ENCODE measurements at regions not wholly inside any gene's neighbourhood (a gene's known extent, or its start where the extent isn't known, plus 50 kb on each side); places are given as distances from the start of the nearest gene placed in this dataset.

- Histone ChIP-seq H3K9me3 (no peaks in the 10 kb centered on the region), H3K27ac (no peak overlapping the region), H3K27me3 (no peaks in the 10 kb centered on the region), H3K36me3 (ENCODE audit: low read depth, missing control alignments) (no peaks in the 10 kb centered on the region), H3K4me3 (no peak overlapping the region), H3K4me1 (no peaks in the 10 kb centered on the region)
- WGBS, 2 donors: 63 to 73% methylated on average over 5 of the region's 5 CpGs
- TF ChIP-seq CTCF (IDR thresholded peaks at IDR 0.05) (no peak), POLR2A (IDR thresholded peaks at IDR 0.05) (no peak)
- DNase-seq: no peak
- intact Hi-C loops (cut with DNase I; ENCODE audit: low total_unique reads): no loop called here
Measured at GRCh38 chr9:71632776-71633175, 135.5 kb downstream of the CEMIP2 start.

DNA sequence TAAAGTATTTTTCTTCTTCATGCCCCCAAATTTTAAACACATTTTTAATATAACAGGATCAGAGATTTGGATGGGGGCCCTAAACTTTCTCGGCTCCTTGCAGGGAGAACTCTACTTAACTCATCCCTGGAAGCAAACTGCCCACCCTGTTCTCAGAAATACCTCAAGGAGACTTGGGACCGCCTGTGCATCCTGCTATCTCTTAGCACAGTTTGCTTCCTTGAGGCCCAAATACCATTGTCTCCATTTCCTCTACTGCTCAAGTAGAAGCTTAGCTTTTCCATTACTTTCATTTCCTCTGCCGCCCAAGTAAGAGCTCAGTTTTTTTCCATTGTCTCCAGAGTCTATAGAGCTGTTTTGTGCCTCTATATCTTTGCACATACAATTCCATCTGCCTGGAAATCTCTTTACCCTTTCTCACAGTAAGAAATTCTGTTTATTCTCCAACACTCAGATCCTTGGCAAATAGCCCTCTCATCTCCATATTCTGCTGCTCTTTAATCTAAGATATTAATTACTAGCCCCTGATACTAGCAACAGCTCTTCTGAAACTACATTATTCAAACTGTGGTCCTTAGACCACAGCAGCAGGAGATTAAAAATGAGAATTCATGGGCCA, 137.8 kb downstream of the CEMIP2 start:
- DNase-seq: no peak
- no peak overlapping the region for H3K4me3 ChIP-seq
- no peaks in the 10 kb centered on the region for H3K9me3 ChIP-seq
- H3K27me3 ChIP-seq: no peaks in the 10 kb centered on the region
- TF ChIP-seq POLR2A (IDR thresholded peaks at IDR 0.05) (no peak), CTCF (IDR thresholded peaks at IDR 0.05) (no peak)
- H3K27ac ChIP-seq: no peak overlapping the region
- intact Hi-C loops (cut with DNase I; ENCODE audit: low total_unique reads): no loop called here
- H3K4me1 ChIP-seq: no peaks in the 10 kb centered on the region
- H3K36me3 ChIP-seq (ENCODE audit: low read depth, missing control alignments): no peaks in the 10 kb centered on the region
- WGBS, 2 donors: 74 to 76% methylated on average over 3 of the region's 3 CpGs

DNA sequence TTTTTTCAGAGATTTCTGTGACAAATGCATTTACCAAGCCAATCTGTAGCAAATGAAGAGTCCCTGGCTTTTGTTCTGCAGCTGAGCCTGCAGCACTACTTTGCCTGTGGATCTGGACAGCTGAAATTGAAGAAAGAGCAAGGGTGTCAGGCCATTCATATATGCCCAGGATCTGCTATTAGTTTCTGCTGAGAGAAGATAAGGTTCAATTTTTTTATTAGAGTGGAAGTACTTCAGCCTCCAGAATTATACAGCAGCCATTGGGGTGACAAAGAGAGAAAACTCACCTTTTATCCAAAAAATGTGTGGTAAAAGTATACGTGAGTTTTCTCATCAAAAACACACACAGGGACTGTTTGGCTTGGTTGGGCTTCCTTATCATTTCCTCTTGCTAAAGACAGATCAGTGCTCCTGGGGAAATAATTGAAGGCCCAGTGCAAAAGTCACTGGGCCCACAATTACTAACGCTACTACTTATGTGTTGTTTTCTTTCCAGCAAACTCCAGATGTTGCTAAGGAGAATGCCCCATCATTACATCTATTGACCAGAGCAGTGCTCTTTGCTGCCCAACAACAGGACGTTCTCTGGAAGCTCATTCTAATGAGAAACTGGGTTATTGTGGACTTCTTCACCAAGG, 138.6 kb downstream of the CEMIP2 start:
- WGBS, 2 donors: 43 to 55% methylated on average over 3 of the region's 3 CpGs
- Histone ChIP-seq H3K36me3 (ENCODE audit: low read depth, missing control alignments) (no peaks in the 10 kb centered on the region), H3K9me3 (no peaks in the 10 kb centered on the region), H3K27me3 (no peaks in the 10 kb centered on the region), H3K4me1 (no peaks in the 10 kb centered on the region), H3K4me3 (no peak overlapping the region), H3K27ac (no peak overlapping the region)
- intact Hi-C loops (cut with DNase I; ENCODE audit: low total_unique reads): no loop called here
- TF ChIP-seq CTCF (IDR thresholded peaks at IDR 0.05) (no peak), POLR2A (IDR thresholded peaks at IDR 0.05) (no peak)
- no peak for DNase-seq

GRCh38 chr9:71628247-71628646, 140.1 kb downstream of the CEMIP2 start:
- Histone ChIP-seq H3K36me3 (ENCODE audit: low read depth, missing control alignments) (no peaks in the 10 kb centered on the region), H3K4me3 (no peak overlapping the region), H3K27me3 (no peaks in the 10 kb centered on the region), H3K9me3 (no peaks in the 10 kb centered on the region), H3K27ac (no peak overlapping the region), H3K4me1 (no peaks in the 10 kb centered on the region)
- intact Hi-C loops (cut with DNase I; ENCODE audit: low total_unique reads): no loop called here
- WGBS, 2 donors: 95 to 96% methylated on average over 3 of the region's 3 CpGs
- DNase-seq: no peak
- no peak for TF ChIP-seq POLR2A (IDR thresholded peaks at IDR 0.05)
- no peak for TF ChIP-seq CTCF (IDR thresholded peaks at IDR 0.05)

- Histone ChIP-seq H3K27ac (no peak overlapping the region), H3K27me3 (no peaks in the 10 kb centered on the region), H3K4me1 (no peaks in the 10 kb centered on the region), H3K4me3 (no peak overlapping the region), H3K36me3 (ENCODE audit: low read depth, missing control alignments) (no peaks in the 10 kb centered on the region), H3K9me3 (no peaks in the 10 kb centered on the region)
- TF ChIP-seq CTCF (IDR thresholded peaks at IDR 0.05) (no peak), POLR2A (IDR thresholded peaks at IDR 0.05) (no peak)
- intact Hi-C loops (cut with DNase I; ENCODE audit: low total_unique reads): no loop called here
- 78 to 94% methylated on average over 1 of the region's 1 CpG for WGBS, 2 donors
- no peak for DNase-seq
Measured at GRCh38 chr9:71627537-71627936, 140.8 kb downstream of the CEMIP2 start.

Measured in testis (tissue), 2 donors.